ENCODE measurements at regions not wholly inside any gene's neighbourhood (a gene's known extent, or its start where the extent isn't known, plus 50 kb on each side); places are given as distances from the start of the nearest gene placed in this dataset.

DNA sequence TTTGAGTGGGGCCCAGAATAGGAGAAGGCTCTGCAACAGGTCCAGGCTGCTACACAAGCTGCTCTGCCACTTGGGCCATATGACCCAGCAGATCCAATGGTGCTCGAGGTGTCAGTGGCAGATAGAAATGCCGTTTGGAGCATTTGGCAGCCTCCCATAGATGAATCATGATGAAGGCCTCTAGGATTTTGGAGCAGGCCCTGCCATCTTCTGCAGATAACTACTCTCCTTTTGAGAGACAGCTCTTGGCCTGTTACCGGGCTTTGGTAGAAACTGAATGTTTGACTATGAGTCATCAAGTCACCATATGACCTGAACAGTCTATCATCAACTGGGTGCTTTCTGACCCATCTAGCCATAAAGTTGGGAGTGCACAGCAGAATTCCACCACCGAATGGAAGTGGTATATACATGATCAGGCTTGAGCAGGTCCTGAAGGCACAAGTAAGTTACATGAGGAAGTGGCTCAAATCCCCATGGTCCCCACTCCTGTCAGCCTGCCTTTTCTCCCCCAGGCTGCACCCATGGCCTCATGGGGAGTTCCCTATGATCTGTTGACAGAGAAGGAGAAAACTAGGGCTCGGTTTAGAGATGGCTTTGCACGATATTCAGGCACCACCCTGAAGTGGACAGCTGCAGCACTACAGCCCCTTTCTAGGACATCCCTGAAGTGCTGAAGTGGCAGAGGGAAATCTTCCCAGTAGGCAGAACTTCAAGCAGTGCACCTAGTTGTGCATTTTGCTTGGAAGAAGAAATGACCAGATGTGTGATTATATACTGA lies 971.4 kb downstream of the MCTP2 start:
- Histone ChIP-seq H2BK12ac (ENCODE audit: low read depth, low read length) (no peak overlapping the region), H3K23ac (ENCODE audit: insufficient read length) (no peak overlapping the region), H3K9me3 (ENCODE audit: insufficient read depth in 2 of 2, low read depth in 1 of 2, low read length in 1 of 2) (peaks cover 8% of the 10 kb centered on the region in 2 experiments; a peak in 2 of 4 replicates), H3K4me3 (ENCODE audit: extremely low read depth in 1 of 4, insufficient read depth in 2 of 4, low read depth in 3 of 4, low read length in 4 of 4) (no peak overlapping the region), H3K4me2 (ENCODE audit: insufficient read depth in 1 of 2, low read depth in 2 of 2, low read length in 2 of 2) (no peak overlapping the region), H3K27ac (ENCODE audit: low read depth, low read length) (no peak overlapping the region), H3K56ac (replicated peaks; ENCODE audit: insufficient read length, low read depth, low read length) (no peak overlapping the region), H4K91ac (replicated peaks; ENCODE audit: insufficient read length, low read length) (no peak overlapping the region), H3K27me3 (replicated peaks in 1 of 4; ENCODE audit: control insufficient read depth in 3 of 4, extremely low read depth in 1 of 4, insufficient read depth in 3 of 4, low read length in 3 of 4) (no peaks in the 10 kb centered on the region), H4K20me1 (replicated peaks in 1 of 2; ENCODE audit: control insufficient read depth in 1 of 2, insufficient read depth in 2 of 2, low read length in 2 of 2) (no peaks in the 10 kb centered on the region), H3K23me2 (ENCODE audit: low read depth, low read length) (no peaks in the 10 kb centered on the region), H2BK5ac (ENCODE audit: low read depth, low read length) (no peak overlapping the region), H4K5ac (ENCODE audit: insufficient read length, low read depth, low read length) (no peak overlapping the region), H4K8ac (ENCODE audit: extremely low read depth, insufficient read depth, low read length) (no peak overlapping the region), H3K79me1 (ENCODE audit: low read depth, low read length) (no peaks in the 10 kb centered on the region), H3K14ac (ENCODE audit: insufficient read length) (no peak overlapping the region), H3K4ac (replicated peaks; ENCODE audit: insufficient read length, low read depth, low read length) (no peak overlapping the region), H3K79me2 (ENCODE audit: control insufficient read depth in 1 of 2, insufficient read depth in 2 of 2, low read length in 2 of 2) (no peaks in the 10 kb centered on the region), H2AFZ (ENCODE audit: low read length) (no peak overlapping the region), H2BK120ac (replicated peaks; ENCODE audit: low read depth, low read length) (no peak overlapping the region), H2BK20ac (ENCODE audit: low read length) (no peak overlapping the region), H3K36me3 (ENCODE audit: control insufficient read depth in 2 of 4, insufficient read depth in 4 of 4, low read length in 3 of 4) (no peaks in the 10 kb centered on the region), H2AK5ac (ENCODE audit: low read depth, low read length) (no peak overlapping the region), H2BK15ac (ENCODE audit: low read length) (no peak overlapping the region), H3K9ac (replicated peaks in 1 of 4; ENCODE audit: extremely low read depth in 1 of 4, low read depth in 3 of 4, low read length in 3 of 4) (no peak overlapping the region), H3K18ac (ENCODE audit: extremely low read depth, low read length) (no peak overlapping the region), H3K4me1 (replicated peaks in 1 of 4; ENCODE audit: control insufficient read depth in 3 of 4, insufficient read depth in 4 of 4, low read length in 3 of 4) (no peaks in the 10 kb centered on the region)
- ChIA-PET POLR2A (ENCODE audit: partially characterized antibody) (no interaction called here), CTCF (ENCODE audit: partially characterized antibody) (no interaction called here)
- no peak for DNase-seq (ENCODE audit: low read depth in 1 of 2, low spot score in 2 of 2)
- no peak for FAIRE-seq
- WGBS, 2 experiments (ENCODE audit: extremely low coverage in 1 of 2, insufficient coverage in 1 of 2, insufficient read length in 1 of 2, insufficient replicate concordance in 2 of 2, low coverage in 1 of 2, low lambda C conversion rate in 2 of 2, missing lambda C conversion rate in 1 of 2): 90% methylated on average over 6 of the region's 6 CpGs; no CpG with 5 or more reads in 1 of the 2 experiments
- TF ChIP-seq TEAD4 (IDR thresholded peaks at IDR 0.05; ENCODE audit: low read depth, low read length) (no peak), KDM5A (IDR thresholded peaks at IDR 0.05; ENCODE audit: low read length) (no peak), FOSL1 (IDR thresholded peaks at IDR 0.05; ENCODE audit: insufficient read depth, low read depth, low read length) (no peak), CEBPB (IDR thresholded peaks at IDR 0.05; ENCODE audit: low read depth, low read length) (no peak), JUND (IDR thresholded peaks at IDR 0.05; ENCODE audit: low read length) (no peak), RXRA (IDR thresholded peaks at IDR 0.05; ENCODE audit: insufficient read depth, low read depth, low read length) (no peak), CHD2 (IDR thresholded peaks at IDR 0.05; ENCODE audit: low read length) (no peak), RBBP5 (IDR thresholded peaks at IDR 0.05; ENCODE audit: borderline replicate concordance, low read depth, low read length) (no peak), SP2 (IDR thresholded peaks at IDR 0.05; ENCODE audit: low read length) (no peak), BCL11A (IDR thresholded peaks at IDR 0.05; ENCODE audit: low read depth in 2 of 2, low read length in 2 of 2) (no peak)
- TF ChIP-seq, protein P1, sequence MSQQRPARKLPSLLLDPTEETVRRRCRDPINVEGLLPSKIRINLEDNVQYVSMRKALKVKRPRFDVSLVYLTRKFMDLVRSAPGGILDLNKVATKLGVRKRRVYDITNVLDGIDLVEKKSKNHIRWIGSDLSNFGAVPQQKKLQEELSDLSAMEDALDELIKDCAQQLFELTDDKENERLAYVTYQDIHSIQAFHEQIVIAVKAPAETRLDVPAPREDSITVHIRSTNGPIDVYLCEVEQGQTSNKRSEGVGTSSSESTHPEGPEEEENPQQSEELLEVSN (IDR thresholded peaks at IDR 0.05): no peak
- TF ChIP-seq, protein P2, sequence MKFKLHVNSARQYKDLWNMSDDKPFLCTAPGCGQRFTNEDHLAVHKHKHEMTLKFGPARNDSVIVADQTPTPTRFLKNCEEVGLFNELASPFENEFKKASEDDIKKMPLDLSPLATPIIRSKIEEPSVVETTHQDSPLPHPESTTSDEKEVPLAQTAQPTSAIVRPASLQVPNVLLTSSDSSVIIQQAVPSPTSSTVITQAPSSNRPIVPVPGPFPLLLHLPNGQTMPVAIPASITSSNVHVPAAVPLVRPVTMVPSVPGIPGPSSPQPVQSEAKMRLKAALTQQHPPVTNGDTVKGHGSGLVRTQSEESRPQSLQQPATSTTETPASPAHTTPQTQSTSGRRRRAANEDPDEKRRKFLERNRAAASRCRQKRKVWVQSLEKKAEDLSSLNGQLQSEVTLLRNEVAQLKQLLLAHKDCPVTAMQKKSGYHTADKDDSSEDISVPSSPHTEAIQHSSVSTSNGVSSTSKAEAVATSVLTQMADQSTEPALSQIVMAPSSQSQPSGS (IDR thresholded peaks at IDR 0.05; ENCODE audit: low read length): no peak

Data from H1 (cell line).